ENCODE measurements at regions not wholly inside any gene's neighbourhood (a gene's known extent, or its start where the extent isn't known, plus 50 kb on each side); places are given as distances from the start of the nearest gene placed in this dataset.

DNA sequence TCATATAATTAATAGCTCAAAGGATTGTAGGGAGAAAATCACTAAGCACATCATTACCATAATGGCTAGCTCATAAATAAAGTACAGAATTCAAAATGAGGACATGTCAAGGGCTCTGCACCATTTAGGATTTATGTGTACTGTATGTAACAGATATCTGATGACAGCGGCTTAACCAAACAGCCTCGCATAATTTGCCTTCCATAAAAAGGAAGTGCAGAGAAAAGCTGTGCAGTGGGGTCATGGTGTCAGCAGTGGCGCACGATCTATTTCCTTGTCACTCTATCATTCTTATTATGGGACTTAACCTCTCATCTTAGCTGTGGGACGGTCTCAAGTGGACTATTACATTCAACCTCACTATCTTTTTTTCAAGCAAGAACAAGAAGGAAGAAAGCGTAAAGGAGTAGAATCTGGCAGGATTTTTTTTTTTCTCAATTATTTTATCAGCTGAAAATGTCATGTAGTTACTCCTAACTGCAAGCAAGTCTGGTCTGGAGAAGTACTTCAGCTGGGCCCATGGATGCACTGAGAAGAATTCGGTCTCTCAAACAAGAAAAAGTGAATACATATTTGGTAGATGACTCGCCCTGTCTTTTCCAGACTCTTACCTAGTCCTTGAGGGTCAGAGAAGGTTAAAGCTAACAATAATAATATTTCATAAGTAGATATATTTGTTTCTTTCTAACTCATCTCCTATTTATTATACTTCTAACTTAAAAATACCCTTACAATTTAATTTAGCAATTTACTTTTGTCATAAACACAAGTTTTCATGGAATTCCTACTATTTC lies 94.6 kb downstream of the COX18 start:
- 100% methylated on average over 2 of the region's 8 CpGs; no CpG with 5 or more reads in 1 of the 2 experiments for WGBS, 2 experiments (ENCODE audit: insufficient coverage in 2 of 2)
- H3K4me3 ChIP-seq (ENCODE audit: extremely low read depth, insufficient read depth, low read length, poor library complexity, severe bottlenecking): no peak overlapping the region
- no peak overlapping the region for H3K27ac ChIP-seq (ENCODE audit: low read depth, low read length, severe bottlenecking)
- peaks cover 29% of the 10 kb centered on the region for H3K4me1 ChIP-seq (ENCODE audit: control insufficient read depth, insufficient read depth, low read length, poor library complexity, severe bottlenecking)
- no peaks in the 10 kb centered on the region for H3K36me3 ChIP-seq (ENCODE audit: control insufficient read depth, insufficient read depth, low read length)
- H3K9me3 ChIP-seq (ENCODE audit: control insufficient read depth, low read length): no peaks in the 10 kb centered on the region

DNA sequence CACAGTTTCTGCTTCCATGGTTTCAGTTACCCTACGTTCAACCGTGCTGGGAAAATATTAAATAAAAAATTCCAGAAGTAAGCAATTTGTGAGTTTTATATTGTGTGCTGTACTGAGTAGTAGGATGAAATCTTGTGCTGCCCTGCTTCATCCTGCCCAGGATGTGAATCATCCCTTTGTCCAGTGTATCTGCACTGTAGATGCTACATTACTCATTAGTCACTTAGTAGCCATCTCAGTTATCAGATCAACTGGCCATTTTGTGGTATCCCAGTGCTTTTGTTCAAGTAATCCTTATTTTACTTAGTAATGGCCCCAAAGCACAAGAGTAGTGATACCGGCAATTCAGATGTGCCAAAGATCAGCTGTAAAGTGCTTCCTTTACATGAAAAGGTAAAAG lies 97.9 kb downstream of the COX18 start:
- H3K36me3 ChIP-seq (ENCODE audit: control insufficient read depth, insufficient read depth, low read length): no peaks in the 10 kb centered on the region
- no peaks in the 10 kb centered on the region for H3K9me3 ChIP-seq (ENCODE audit: control insufficient read depth, low read length)
- peak overlapping the region; percentile 62 for H3K27ac ChIP-seq (ENCODE audit: low read depth, low read length, severe bottlenecking)
- peaks cover 33% of the 10 kb centered on the region for H3K4me1 ChIP-seq (ENCODE audit: control insufficient read depth, insufficient read depth, low read length, poor library complexity, severe bottlenecking)
- 83 to 100% methylated on average over 1 of the region's 3 CpGs for WGBS, 2 experiments (ENCODE audit: insufficient coverage in 2 of 2)
- H3K4me3 ChIP-seq (ENCODE audit: extremely low read depth, insufficient read depth, low read length, poor library complexity, severe bottlenecking): no peak overlapping the region

DNA sequence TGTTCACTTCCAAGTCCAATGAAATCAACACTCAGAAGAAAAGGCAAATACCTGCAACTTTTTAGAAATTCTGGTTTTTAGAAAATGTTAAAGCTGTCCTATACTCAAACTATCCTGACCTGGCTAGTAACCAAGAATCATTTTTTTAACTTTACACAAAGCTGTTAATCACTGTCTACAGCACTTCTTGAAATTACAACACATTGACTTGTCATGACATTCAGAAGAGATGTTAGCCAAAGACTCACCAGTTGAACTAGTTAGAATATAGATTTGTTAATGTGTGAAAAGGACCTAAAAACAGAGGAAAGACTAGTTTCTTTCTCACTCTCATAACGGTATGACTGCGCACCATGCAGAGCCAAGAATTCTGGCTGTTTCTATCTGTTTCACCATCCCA lies 98.8 kb downstream of the COX18 start:
- Histone ChIP-seq H3K36me3 (ENCODE audit: control insufficient read depth, insufficient read depth, low read length) (no peaks in the 10 kb centered on the region), H3K4me3 (ENCODE audit: extremely low read depth, insufficient read depth, low read length, poor library complexity, severe bottlenecking) (no peak overlapping the region), H3K9me3 (ENCODE audit: control insufficient read depth, low read length) (no peaks in the 10 kb centered on the region), H3K27ac (ENCODE audit: low read depth, low read length, severe bottlenecking) (no peak overlapping the region), H3K4me1 (ENCODE audit: control insufficient read depth, insufficient read depth, low read length, poor library complexity, severe bottlenecking) (peaks cover 33% of the 10 kb centered on the region)
- 92% methylated on average over 2 of the region's 2 CpGs; no CpG with 5 or more reads in 1 of the 2 experiments for WGBS, 2 experiments (ENCODE audit: insufficient coverage in 2 of 2)

- H3K4me1 ChIP-seq (ENCODE audit: control insufficient read depth, insufficient read depth, low read length, poor library complexity, severe bottlenecking): peaks cover 29% of the 10 kb centered on the region
- 60 to 100% methylated on average over 1 of the region's 1 CpG for WGBS, 2 experiments (ENCODE audit: insufficient coverage in 2 of 2)
- H3K27ac ChIP-seq (ENCODE audit: low read depth, low read length, severe bottlenecking): peak overlapping the region; percentile 43
- H3K36me3 ChIP-seq (ENCODE audit: control insufficient read depth, insufficient read depth, low read length): no peaks in the 10 kb centered on the region
- no peaks in the 10 kb centered on the region for H3K9me3 ChIP-seq (ENCODE audit: control insufficient read depth, low read length)
- H3K4me3 ChIP-seq (ENCODE audit: extremely low read depth, insufficient read depth, low read length, poor library complexity, severe bottlenecking): no peak overlapping the region
Measured at GRCh38 chr4:72969976-72970375, 99.5 kb downstream of the COX18 start.

- no peak overlapping the region for H3K4me3 ChIP-seq (ENCODE audit: extremely low read depth, insufficient read depth, low read length, poor library complexity, severe bottlenecking)
- no peaks in the 10 kb centered on the region for H3K36me3 ChIP-seq (ENCODE audit: control insufficient read depth, insufficient read depth, low read length)
- WGBS, 2 experiments (ENCODE audit: insufficient coverage in 2 of 2): 83 to 89% methylated on average over 1 of the region's 1 CpG
- H3K27ac ChIP-seq (ENCODE audit: low read depth, low read length, severe bottlenecking): no peak overlapping the region
- H3K4me1 ChIP-seq (ENCODE audit: control insufficient read depth, insufficient read depth, low read length, poor library complexity, severe bottlenecking): peaks cover 18% of the 10 kb centered on the region
- H3K9me3 ChIP-seq (ENCODE audit: control insufficient read depth, low read length): peaks cover 10% of the 10 kb centered on the region
Measured at GRCh38 chr4:72966652-72967051, 102.9 kb downstream of the COX18 start.

- Histone ChIP-seq H3K36me3 (ENCODE audit: control insufficient read depth, insufficient read depth, low read length) (no peaks in the 10 kb centered on the region), H3K9me3 (ENCODE audit: control insufficient read depth, low read length) (peaks cover 10% of the 10 kb centered on the region), H3K27ac (ENCODE audit: low read depth, low read length, severe bottlenecking) (no peak overlapping the region), H3K4me1 (ENCODE audit: control insufficient read depth, insufficient read depth, low read length, poor library complexity, severe bottlenecking) (no peaks in the 10 kb centered on the region), H3K4me3 (ENCODE audit: extremely low read depth, insufficient read depth, low read length, poor library complexity, severe bottlenecking) (no peak overlapping the region)
- 86 to 89% methylated on average over 2 of the region's 2 CpGs for WGBS, 2 experiments (ENCODE audit: insufficient coverage in 2 of 2)
Measured at GRCh38 chr4:72959411-72959810, 110.1 kb downstream of the COX18 start.

DNA sequence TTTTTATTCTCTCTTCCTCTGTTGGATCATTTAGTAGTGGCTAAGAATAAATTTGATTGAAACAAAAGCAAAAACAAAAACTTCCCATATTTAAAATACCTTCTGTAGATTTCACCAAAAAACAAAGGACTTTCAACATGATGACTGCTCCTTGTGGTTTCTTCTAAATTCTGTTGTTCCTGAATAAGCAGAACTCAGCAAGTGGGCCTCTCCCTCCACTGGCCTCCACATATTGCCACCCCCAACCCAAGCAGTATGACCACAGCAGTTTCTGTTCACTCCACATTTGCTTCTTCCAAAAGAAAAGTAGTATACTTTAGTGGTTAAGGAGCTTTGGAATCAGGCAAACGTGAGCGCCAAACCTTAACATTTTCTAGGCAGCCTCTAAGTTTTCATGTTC lies 114.7 kb downstream of the COX18 start:
- Histone ChIP-seq H3K4me1 (ENCODE audit: control insufficient read depth, insufficient read depth, low read length, poor library complexity, severe bottlenecking) (no peaks in the 10 kb centered on the region), H3K36me3 (ENCODE audit: control insufficient read depth, insufficient read depth, low read length) (no peaks in the 10 kb centered on the region), H3K9me3 (ENCODE audit: control insufficient read depth, low read length) (no peaks in the 10 kb centered on the region), H3K4me3 (ENCODE audit: extremely low read depth, insufficient read depth, low read length, poor library complexity, severe bottlenecking) (no peak overlapping the region), H3K27ac (ENCODE audit: low read depth, low read length, severe bottlenecking) (no peak overlapping the region)
- no CpG with 5 or more reads among the region's 2 CpGs for WGBS, 2 experiments (ENCODE audit: insufficient coverage in 2 of 2)

- Histone ChIP-seq H3K4me3 (ENCODE audit: extremely low read depth, insufficient read depth, low read length, poor library complexity, severe bottlenecking) (no peak overlapping the region), H3K27ac (ENCODE audit: low read depth, low read length, severe bottlenecking) (no peak overlapping the region)
- WGBS, 2 experiments (ENCODE audit: insufficient coverage in 2 of 2): 80 to 100% methylated on average over 1 of the region's 1 CpG
Measured at GRCh38 chr4:72953571-72953970, 115.9 kb downstream of the COX18 start.

GRCh38 chr4:72951628-72952027 lies 117.9 kb downstream of the COX18 start:
- no peaks in the 10 kb centered on the region for H3K9me3 ChIP-seq (ENCODE audit: control insufficient read depth, low read length)
- H3K36me3 ChIP-seq (ENCODE audit: control insufficient read depth, insufficient read depth, low read length): no peaks in the 10 kb centered on the region
- no CpG with 5 or more reads among the region's 2 CpGs for WGBS, 2 experiments (ENCODE audit: insufficient coverage in 2 of 2)
- H3K27ac ChIP-seq (ENCODE audit: low read depth, low read length, severe bottlenecking): no peak overlapping the region
- H3K4me3 ChIP-seq (ENCODE audit: extremely low read depth, insufficient read depth, low read length, poor library complexity, severe bottlenecking): no peak overlapping the region
- no peaks in the 10 kb centered on the region for H3K4me1 ChIP-seq (ENCODE audit: control insufficient read depth, insufficient read depth, low read length, poor library complexity, severe bottlenecking)

More at GRCh38 chr4:72953571-72953970, 115.9 kb downstream of the COX18 start:
- Histone ChIP-seq H3K36me3 (ENCODE audit: control insufficient read depth, insufficient read depth, low read length) (no peaks in the 10 kb centered on the region), H3K9me3 (ENCODE audit: control insufficient read depth, low read length) (no peaks in the 10 kb centered on the region), H3K4me1 (ENCODE audit: control insufficient read depth, insufficient read depth, low read length, poor library complexity, severe bottlenecking) (no peaks in the 10 kb centered on the region)

DNA sequence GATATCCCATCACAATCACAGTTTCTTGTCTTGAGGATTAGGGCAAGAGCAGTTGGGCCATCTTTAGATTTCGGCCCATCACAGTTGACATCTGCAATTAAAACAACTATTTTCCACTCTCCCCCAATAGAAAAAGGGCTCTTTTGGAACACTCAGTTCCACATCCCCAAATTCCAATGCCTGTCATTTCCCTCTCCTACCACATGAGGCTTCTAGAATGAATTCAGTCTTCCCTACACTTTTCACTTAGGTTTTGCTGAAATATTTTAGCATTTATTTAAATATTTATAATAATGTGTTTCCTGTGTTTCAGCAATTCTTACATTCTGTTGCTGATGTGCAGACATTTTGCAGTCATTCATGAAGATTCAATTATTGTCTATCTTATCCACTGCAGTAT lies 118.4 kb downstream of the COX18 start:
- WGBS, 2 experiments (ENCODE audit: insufficient coverage in 2 of 2): 82 to 90% methylated on average over 1 of the region's 1 CpG
- no peak overlapping the region for H3K4me3 ChIP-seq (ENCODE audit: extremely low read depth, insufficient read depth, low read length, poor library complexity, severe bottlenecking)
- H3K27ac ChIP-seq (ENCODE audit: low read depth, low read length, severe bottlenecking): no peak overlapping the region
- no peaks in the 10 kb centered on the region for H3K4me1 ChIP-seq (ENCODE audit: control insufficient read depth, insufficient read depth, low read length, poor library complexity, severe bottlenecking)
- no peaks in the 10 kb centered on the region for H3K9me3 ChIP-seq (ENCODE audit: control insufficient read depth, low read length)
- H3K36me3 ChIP-seq (ENCODE audit: control insufficient read depth, insufficient read depth, low read length): no peaks in the 10 kb centered on the region

- Histone ChIP-seq H3K4me1 (ENCODE audit: control insufficient read depth, insufficient read depth, low read length, poor library complexity, severe bottlenecking) (peaks cover 3% of the 10 kb centered on the region), H3K36me3 (ENCODE audit: control insufficient read depth, insufficient read depth, low read length) (no peaks in the 10 kb centered on the region), H3K4me3 (ENCODE audit: extremely low read depth, insufficient read depth, low read length, poor library complexity, severe bottlenecking) (no peak overlapping the region), H3K9me3 (ENCODE audit: control insufficient read depth, low read length) (peaks cover 8% of the 10 kb centered on the region), H3K27ac (ENCODE audit: low read depth, low read length, severe bottlenecking) (no peak overlapping the region)
- WGBS, 2 experiments (ENCODE audit: insufficient coverage in 2 of 2): no CpG with 5 or more reads among the region's 1 CpG
Measured at GRCh38 chr4:72948080-72948479, 121.4 kb downstream of the COX18 start.
